Bronchial epithelial cell (primary cell): ENCODE measurements at regions not wholly inside any gene's neighbourhood (a gene's known extent, or its start where the extent isn't known, plus 50 kb on each side); places are given as distances from the start of the nearest gene placed in this dataset.

Experiments used
- DNase-seq: peaks from one replicate; pipeline ENCODE4 v3.0.0-alpha.2; 2010; ENCODE audit warnings: low read depth
- FAIRE-seq: peaks from 2 replicates; lab custom pipeline; 2011; peaks lifted over from hg19 to GRCh38; lab: Jason Lieb, UNC
- H3K27me3 ChIP-seq: 2 replicates; pipeline ENCODE4 v1.5.1; 2011; ENCODE audit warnings: low read length; ENCODE audit not compliant: control insufficient read depth, insufficient read depth
- H3K36me3 ChIP-seq: 2 replicates; pipeline ENCODE4 v1.5.1; 2011; ENCODE audit warnings: low read length; ENCODE audit not compliant: control insufficient read depth, insufficient read depth
- H3K4me3 ChIP-seq: 2 replicates; pipeline ENCODE4 v1.5.1; 2011; ENCODE audit warnings: mild to moderate bottlenecking, low read depth, low read length, control low read depth
- TF ChIP-seq, protein P1 (sequence below): IDR thresholded peaks from 2 replicates; pipeline ENCODE4 v1.5.1; 2011; ENCODE audit warnings: mild to moderate bottlenecking, moderate library complexity, low read length, control low read depth, inconsistent platforms; ENCODE audit not compliant: insufficient read depth, severe bottlenecking

DNA sequence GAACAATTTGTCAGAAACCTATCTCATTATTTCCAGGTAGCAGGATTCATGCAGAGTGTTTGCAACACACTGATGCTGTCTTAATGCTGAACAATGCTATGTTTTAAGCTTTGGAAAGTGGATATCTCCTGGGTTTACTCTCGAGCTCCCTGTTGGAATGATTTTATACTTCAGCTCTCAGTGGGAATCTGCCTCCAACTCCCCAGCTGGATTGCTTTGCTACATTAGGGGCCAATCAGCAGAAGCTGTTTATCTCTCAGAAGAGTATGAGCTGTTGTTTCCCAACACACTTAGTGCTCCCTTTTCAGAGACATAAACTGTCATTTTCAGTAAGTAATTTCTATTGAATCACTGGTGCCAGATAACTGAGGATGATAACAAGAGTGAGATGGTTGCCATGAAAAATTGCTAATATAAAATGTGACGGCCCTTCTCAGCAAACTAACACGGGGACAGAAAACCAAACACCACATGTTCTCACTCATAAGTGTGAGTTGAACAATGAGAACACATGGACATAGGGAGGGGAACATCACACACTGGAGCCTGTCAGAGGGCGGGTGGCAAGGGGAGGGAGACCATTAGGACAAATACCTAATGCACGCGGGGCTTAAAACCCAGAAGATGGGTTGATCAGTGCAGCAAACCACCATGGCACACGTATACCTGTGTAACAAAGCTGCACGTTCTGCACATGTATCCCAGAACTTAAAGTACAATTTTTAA is 265.9 kb upstream of the RUNX1 start:
- no peak for DNase-seq
- TF ChIP-seq, protein P1, sequence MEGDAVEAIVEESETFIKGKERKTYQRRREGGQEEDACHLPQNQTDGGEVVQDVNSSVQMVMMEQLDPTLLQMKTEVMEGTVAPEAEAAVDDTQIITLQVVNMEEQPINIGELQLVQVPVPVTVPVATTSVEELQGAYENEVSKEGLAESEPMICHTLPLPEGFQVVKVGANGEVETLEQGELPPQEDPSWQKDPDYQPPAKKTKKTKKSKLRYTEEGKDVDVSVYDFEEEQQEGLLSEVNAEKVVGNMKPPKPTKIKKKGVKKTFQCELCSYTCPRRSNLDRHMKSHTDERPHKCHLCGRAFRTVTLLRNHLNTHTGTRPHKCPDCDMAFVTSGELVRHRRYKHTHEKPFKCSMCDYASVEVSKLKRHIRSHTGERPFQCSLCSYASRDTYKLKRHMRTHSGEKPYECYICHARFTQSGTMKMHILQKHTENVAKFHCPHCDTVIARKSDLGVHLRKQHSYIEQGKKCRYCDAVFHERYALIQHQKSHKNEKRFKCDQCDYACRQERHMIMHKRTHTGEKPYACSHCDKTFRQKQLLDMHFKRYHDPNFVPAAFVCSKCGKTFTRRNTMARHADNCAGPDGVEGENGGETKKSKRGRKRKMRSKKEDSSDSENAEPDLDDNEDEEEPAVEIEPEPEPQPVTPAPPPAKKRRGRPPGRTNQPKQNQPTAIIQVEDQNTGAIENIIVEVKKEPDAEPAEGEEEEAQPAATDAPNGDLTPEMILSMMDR = no peak
- no peaks in the 10 kb centered on the region for H3K27me3 ChIP-seq
- no peak overlapping the region for H3K4me3 ChIP-seq
- H3K36me3 ChIP-seq = no peaks in the 10 kb centered on the region
- no peak for FAIRE-seq

DNA sequence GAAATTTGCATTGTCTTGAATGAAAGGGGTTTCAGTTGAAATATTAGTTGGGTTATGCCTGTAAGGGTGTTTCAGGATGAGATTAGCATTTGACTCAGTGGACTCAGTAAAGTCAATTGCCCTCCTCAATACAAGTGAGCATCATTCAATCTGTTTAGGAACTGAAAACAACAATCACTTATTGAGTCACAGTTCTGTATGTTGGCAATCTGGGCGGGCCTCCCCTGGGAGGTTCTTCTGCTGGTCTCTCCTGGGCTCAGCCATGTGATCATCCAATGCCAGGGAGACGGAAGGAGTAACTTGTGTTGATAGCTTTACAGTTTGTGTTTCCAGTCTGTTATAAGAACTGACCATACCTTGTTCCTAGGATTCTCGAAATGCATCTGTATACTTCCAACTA is 262.9 kb upstream of the RUNX1 start:
- Histone ChIP-seq H3K36me3 (no peaks in the 10 kb centered on the region), H3K4me3 (no peak overlapping the region), H3K27me3 (no peaks in the 10 kb centered on the region)
- FAIRE-seq (peak; percentile 91), DNase-seq (no peak)
- TF ChIP-seq, protein P1 = no peak

DNA sequence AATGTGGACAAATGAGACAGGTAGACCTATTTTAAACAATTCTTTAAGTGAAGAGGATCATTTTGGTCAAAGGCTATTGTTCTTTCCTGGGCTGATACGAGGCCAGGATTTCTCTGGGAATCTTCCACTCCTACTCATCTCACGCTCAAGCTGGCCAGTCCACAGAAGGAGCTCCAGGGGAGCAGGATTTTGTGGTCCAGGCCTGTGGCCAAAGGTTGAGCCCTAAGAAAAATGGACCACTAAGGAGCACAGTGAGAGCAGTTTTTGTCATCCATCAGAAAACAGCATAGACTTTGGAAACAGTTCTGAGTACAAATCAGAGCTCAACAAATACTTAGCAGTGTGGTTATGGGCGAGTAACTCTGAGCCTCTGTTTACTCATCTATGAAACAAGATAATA is 260.2 kb upstream of the RUNX1 start:
- TF ChIP-seq, protein P1 = no peak
- DNase-seq (no peak), FAIRE-seq (no peak)
- no peaks in the 10 kb centered on the region for H3K36me3 ChIP-seq
- no peaks in the 10 kb centered on the region for H3K27me3 ChIP-seq
- no peak overlapping the region for H3K4me3 ChIP-seq

DNA sequence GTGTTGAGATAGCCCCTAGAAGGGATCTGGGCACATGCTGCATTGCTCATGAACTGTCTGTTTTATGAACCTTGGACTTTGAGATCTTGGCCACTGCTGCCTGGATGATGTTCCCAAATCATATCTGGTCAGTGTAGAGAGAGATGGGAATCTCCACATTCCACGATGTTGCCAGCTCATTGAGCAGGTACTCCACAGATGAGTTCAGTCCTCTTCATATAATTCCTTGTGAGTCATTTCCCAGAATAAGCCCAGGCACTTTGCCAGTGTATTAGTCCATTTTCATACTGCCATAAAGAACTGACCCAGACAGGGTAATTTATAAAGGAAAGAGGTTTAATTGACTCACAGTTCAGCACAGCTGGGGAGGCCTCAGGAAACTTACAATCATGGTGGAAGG is 254.0 kb upstream of the RUNX1 start:
- DNase-seq (peak; percentile 97), FAIRE-seq (peak; percentile 47)

DNA sequence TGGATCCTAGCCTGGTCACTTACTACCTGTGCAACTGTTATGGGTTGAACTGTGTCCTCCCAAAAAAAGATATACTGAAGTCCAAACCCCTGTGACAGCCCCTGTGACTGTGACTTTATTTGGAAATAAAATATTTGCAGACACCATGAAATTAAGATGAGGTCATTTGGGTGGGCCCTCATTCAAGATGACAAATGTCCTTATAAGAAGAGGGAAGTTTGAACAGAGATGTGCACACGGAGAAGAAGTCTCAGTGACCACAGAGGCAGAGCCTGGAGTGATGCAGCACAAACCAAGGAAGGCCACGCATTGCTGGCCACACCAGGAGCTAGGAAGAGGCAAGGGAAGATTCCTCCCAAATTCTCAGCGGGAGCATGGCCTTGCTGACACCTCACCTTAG is 249.7 kb upstream of the RUNX1 start:
- TF ChIP-seq, protein P1 = no peak
- Histone ChIP-seq H3K36me3 (no peaks in the 10 kb centered on the region), H3K27me3 (no peaks in the 10 kb centered on the region), H3K4me3 (no peak overlapping the region)
- FAIRE-seq (no peak), DNase-seq (no peak)

More for the DNA sequence above, 254.0 kb upstream of the RUNX1 start:
- no peaks in the 10 kb centered on the region for H3K27me3 ChIP-seq
- TF ChIP-seq, protein P1 = no peak
- no peak overlapping the region for H3K4me3 ChIP-seq
- H3K36me3 ChIP-seq = no peaks in the 10 kb centered on the region

DNA sequence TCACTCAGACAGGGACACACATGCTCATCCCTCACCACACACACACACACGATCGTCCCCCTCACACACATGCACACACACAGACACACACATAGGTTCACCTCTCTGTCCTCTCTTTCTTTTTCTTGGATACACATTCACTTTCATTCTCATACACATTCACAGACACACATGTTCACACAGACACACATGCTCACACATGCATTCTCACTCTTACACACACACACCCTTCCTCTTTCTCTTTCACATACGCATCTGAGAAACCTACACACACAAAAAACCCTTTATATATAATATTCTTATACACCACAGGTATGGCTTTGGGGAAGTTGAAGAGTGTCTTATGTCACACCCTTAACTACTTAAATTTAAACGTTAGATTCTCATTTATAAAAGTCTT is 248.6 kb upstream of the RUNX1 start:
- TF ChIP-seq, protein P1 = no peak
- no peaks in the 10 kb centered on the region for H3K27me3 ChIP-seq
- no peak for FAIRE-seq
- no peak overlapping the region for H3K4me3 ChIP-seq
- H3K36me3 ChIP-seq = no peaks in the 10 kb centered on the region
- no peak for DNase-seq
